ENCODE measurements at regions not wholly inside any gene's neighbourhood (a gene's known extent, or its start where the extent isn't known, plus 50 kb on each side); places are given as distances from the start of the nearest gene placed in this dataset.

DNA sequence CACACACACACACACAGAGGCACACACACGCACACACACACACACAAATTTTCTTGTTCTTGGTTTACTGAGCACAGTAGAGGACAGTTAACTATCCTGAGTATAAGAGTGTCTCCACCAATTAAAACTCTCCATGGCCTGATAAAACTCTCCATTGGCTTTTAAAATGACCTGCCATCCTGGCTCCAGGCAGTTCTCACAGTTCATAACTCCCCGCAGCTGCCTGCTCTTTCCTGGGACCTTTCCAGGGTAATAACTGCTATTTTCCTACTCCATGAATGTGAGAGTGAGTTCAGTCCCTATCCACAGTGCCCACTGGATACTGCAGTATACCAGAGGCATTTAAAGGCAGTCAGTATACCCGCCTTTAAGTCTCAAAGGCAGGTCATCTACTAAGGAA, 351.5 kb downstream of the PLPP3 start:
- Histone ChIP-seq H3K27me3 (no peaks in the 10 kb centered on the region), H3K9me3 (no peaks in the 10 kb centered on the region), H3K4me1 (no peaks in the 10 kb centered on the region), H3K27ac (no peak overlapping the region), H3K4me3 (no peak overlapping the region), H3K36me3 (no peaks in the 10 kb centered on the region)
- 70% methylated on average over 3 of the region's 3 CpGs for WGBS
- no peak for DNase-seq (ENCODE audit: low spot score in 2 of 2)
- TF ChIP-seq POLR2AphosphoS5 (IDR thresholded peaks at IDR 0.05) (no peak), POLR2A (IDR thresholded peaks at IDR 0.05) (no peak), EP300 (IDR thresholded peaks at IDR 0.05) (no peak)
- TF ChIP-seq, protein P1, sequence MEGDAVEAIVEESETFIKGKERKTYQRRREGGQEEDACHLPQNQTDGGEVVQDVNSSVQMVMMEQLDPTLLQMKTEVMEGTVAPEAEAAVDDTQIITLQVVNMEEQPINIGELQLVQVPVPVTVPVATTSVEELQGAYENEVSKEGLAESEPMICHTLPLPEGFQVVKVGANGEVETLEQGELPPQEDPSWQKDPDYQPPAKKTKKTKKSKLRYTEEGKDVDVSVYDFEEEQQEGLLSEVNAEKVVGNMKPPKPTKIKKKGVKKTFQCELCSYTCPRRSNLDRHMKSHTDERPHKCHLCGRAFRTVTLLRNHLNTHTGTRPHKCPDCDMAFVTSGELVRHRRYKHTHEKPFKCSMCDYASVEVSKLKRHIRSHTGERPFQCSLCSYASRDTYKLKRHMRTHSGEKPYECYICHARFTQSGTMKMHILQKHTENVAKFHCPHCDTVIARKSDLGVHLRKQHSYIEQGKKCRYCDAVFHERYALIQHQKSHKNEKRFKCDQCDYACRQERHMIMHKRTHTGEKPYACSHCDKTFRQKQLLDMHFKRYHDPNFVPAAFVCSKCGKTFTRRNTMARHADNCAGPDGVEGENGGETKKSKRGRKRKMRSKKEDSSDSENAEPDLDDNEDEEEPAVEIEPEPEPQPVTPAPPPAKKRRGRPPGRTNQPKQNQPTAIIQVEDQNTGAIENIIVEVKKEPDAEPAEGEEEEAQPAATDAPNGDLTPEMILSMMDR (IDR thresholded peaks at IDR 0.05) = no peak

DNA sequence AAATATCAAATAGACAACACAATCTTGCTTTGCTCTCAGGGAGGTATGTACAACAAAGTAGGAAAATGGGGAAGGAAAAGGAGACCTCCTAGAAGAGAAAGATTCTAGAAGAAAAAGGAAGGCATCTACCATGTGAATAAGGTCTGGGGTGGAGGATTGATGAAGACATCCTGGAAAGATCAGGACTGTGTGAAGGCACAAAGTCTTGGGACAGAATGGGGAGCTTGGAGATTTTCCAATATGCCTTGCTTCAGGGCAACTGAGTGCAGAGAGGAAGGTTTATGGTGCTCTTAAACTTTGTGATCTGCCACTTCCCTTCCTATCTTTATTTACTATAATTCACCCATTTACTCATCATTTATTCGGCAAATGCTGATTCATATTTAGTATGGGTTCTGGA, 352.0 kb downstream of the PLPP3 start:
- Histone ChIP-seq H3K9me3 (no peaks in the 10 kb centered on the region), H3K4me3 (no peak overlapping the region), H3K27ac (no peak overlapping the region), H3K27me3 (no peaks in the 10 kb centered on the region), H3K4me1 (no peaks in the 10 kb centered on the region), H3K36me3 (no peaks in the 10 kb centered on the region)
- TF ChIP-seq, protein P1 (IDR thresholded peaks at IDR 0.05) = no peak
- TF ChIP-seq POLR2A (IDR thresholded peaks at IDR 0.05) = no peak
- no peak for TF ChIP-seq EP300 (IDR thresholded peaks at IDR 0.05)
- TF ChIP-seq POLR2AphosphoS5 (IDR thresholded peaks at IDR 0.05) = no peak
- WGBS = 72% methylated on average over 1 of the region's 1 CpG
- no peak for DNase-seq (ENCODE audit: low spot score in 2 of 2)

DNA sequence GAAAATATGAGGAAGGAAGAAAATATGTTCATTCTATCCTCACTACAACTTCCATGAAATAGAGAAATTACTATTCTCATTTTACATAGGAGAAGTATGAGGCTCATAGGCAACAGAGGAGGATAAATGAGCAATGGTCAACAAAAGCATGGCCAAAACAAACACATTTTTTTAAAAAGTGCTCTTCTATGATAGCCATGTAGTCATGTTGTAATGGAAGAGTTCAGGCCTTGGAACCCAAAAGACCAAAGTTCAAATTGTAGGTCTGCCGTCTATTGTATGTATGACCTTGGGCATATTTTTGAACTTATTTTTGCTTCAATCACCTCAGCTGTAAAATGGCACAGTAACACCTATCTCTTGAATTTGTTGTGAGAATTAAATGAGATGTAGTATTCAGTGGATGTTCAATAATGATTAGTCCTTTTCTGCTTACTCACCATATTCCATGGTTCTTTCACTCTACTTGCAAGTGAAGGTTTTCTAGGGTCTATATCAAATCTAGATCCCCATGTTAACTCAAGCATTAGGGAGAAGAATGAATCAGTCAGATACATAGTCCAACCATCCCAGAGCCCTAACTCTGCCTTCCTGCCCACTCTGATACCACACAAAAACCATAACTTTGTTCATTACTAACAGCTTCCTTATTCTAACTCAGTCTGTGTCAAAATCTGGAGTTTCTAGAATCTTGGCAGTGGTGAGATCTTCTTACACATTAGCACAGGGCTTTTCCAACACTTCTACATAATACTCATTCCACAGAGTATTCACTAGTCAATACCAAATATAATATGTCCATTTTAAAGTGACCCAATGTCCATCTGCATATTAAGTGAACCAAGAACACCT, 353.2 kb downstream of the PLPP3 start:
- DNase-seq (ENCODE audit: low spot score in 2 of 2) = no peak
- H3K9me3 ChIP-seq = no peaks in the 10 kb centered on the region
- no peaks in the 10 kb centered on the region for H3K4me1 ChIP-seq
- no peaks in the 10 kb centered on the region for H3K27me3 ChIP-seq
- WGBS = 96% methylated on average over 1 of the region's 1 CpG
- no peak overlapping the region for H3K4me3 ChIP-seq
- H3K36me3 ChIP-seq = no peaks in the 10 kb centered on the region
- H3K27ac ChIP-seq = no peak overlapping the region
- TF ChIP-seq, protein P1 (IDR thresholded peaks at IDR 0.05) = no peak
- TF ChIP-seq EP300 (IDR thresholded peaks at IDR 0.05) = no peak
- TF ChIP-seq POLR2AphosphoS5 (IDR thresholded peaks at IDR 0.05) = no peak
- TF ChIP-seq POLR2A (IDR thresholded peaks at IDR 0.05) = no peak

DNA sequence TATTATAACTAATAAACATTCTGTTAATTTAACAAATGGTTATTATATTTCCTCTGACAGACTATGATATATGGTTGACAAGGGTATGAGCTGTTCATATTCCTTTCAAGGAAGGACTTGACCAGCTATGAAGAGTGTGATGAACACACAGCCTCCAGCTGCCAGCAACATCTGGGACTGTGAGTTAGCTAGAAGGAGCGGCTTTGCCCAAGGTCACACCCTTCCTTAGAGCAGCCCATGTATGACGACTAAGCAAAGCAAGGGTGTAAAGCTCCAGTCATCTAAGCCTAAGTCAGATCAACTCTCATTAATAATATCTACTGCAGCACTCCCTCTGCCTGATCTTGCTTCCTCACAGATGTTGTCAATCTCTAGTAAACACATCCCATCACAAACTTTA, 355.4 kb downstream of the PLPP3 start:
- WGBS = 67% methylated on average over 2 of the region's 2 CpGs

DNA sequence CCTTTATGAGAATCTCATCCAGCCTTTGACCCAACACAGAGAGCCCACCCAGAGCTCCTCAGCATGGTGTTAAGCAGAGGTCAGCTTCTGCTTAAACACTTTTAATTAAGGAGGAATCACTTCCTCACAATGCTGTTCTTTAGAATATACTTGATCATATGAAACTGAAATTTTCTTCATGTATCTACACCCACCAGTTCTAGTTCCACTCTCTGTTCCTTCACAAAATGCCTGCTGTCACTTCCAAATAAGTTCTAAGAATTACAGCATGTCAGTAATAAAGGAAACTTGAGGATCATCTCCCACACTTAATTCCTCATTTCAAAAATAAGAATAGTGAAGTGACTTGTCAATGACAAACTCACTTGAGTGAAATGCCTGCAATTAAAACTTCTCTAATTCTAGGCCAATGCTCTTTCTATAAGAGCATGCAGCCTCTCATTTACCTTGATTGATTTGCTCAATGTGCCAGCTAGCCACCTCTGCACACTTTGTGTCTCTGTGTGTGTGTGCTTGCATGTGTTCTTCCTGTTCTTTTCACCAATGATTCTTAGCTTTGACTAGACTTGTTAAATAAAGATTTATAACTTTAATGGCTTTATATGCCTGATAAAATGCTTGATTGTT, 356.3 kb downstream of the PLPP3 start:
- Histone ChIP-seq H3K9me3 (no peaks in the 10 kb centered on the region), H3K4me3 (no peak overlapping the region), H3K27ac (no peak overlapping the region), H3K36me3 (no peaks in the 10 kb centered on the region), H3K27me3 (no peaks in the 10 kb centered on the region), H3K4me1 (no peaks in the 10 kb centered on the region)
- TF ChIP-seq, protein P1 (IDR thresholded peaks at IDR 0.05) = no peak
- no peak for TF ChIP-seq POLR2A (IDR thresholded peaks at IDR 0.05)
- no peak for TF ChIP-seq POLR2AphosphoS5 (IDR thresholded peaks at IDR 0.05)
- TF ChIP-seq EP300 (IDR thresholded peaks at IDR 0.05) = no peak
- no peak for DNase-seq (ENCODE audit: low spot score in 2 of 2)

More for the DNA sequence above, 355.4 kb downstream of the PLPP3 start:
- Histone ChIP-seq H3K27ac (no peak overlapping the region), H3K27me3 (no peaks in the 10 kb centered on the region), H3K36me3 (no peaks in the 10 kb centered on the region), H3K9me3 (no peaks in the 10 kb centered on the region), H3K4me1 (no peaks in the 10 kb centered on the region), H3K4me3 (no peak overlapping the region)
- DNase-seq (ENCODE audit: low spot score in 2 of 2) = no peak
- TF ChIP-seq POLR2AphosphoS5 (IDR thresholded peaks at IDR 0.05) (no peak), EP300 (IDR thresholded peaks at IDR 0.05) (no peak), POLR2A (IDR thresholded peaks at IDR 0.05) (no peak)
- TF ChIP-seq, protein P1 (IDR thresholded peaks at IDR 0.05) = no peak

Data from suprapubic skin (tissue), 4 donors.